WTC11 (cell line): ENCODE measurements at regions not wholly inside any gene's neighbourhood (a gene's known extent, or its start where the extent isn't known, plus 50 kb on each side); places are given as distances from the start of the nearest gene placed in this dataset.

Source experiments
- ATF2 ChIP-seq: sonication (generic); formaldehyde crosslinking; IDR thresholded peaks from 2 replicates; pipeline ENCODE4 v1.8.1; 2022; ENCODE audit warnings: low read depth, missing genetic modification reagents, borderline replicate concordance
- CREB1 ChIP-seq: sonication (generic); formaldehyde crosslinking; IDR thresholded peaks from 2 replicates; pipeline ENCODE4 v1.8.0; 2023; ENCODE audit warnings: mild to moderate bottlenecking, missing genetic modification reagents
- CTCF ChIP-seq: fragments of 200-600 bp; IDR thresholded peaks from 2 replicates; pipeline ENCODE4 v1.8.0; 2022; ENCODE audit warnings: antibody characterized with exemption
- E2F4 ChIP-seq: sonication (generic); formaldehyde crosslinking; IDR thresholded peaks from 2 replicates; pipeline ENCODE4 v1.8.1; 2022; ENCODE audit warnings: low read depth, mild to moderate bottlenecking, moderate library complexity, missing genetic modification reagents, borderline replicate concordance
- JUN ChIP-seq: sonication (generic); formaldehyde crosslinking; IDR thresholded peaks from 2 replicates; pipeline ENCODE4 v1.8.0; 2023; ENCODE audit warnings: mild to moderate bottlenecking, missing genetic modification reagents
- KAT7 ChIP-seq: sonication (generic); formaldehyde crosslinking; IDR thresholded peaks from 2 replicates; pipeline ENCODE4 v1.8.1; 2023; ENCODE audit warnings: missing genetic modification reagents, mild to moderate bottlenecking, borderline replicate concordance
- NFE2L1 ChIP-seq: sonication (generic); formaldehyde crosslinking; IDR thresholded peaks from 2 replicates; pipeline ENCODE4 v1.8.1; 2023; ENCODE audit warnings: missing genetic modification reagents
- USF1 ChIP-seq: sonication (generic); formaldehyde crosslinking; IDR thresholded peaks from 2 replicates; pipeline ENCODE4 v1.8.0; 2022; ENCODE audit warnings: mild to moderate bottlenecking, missing genetic modification reagents

- no peak for TF ChIP-seq CREB1 (CRISPR knock-in tag)
- TF ChIP-seq E2F4 (CRISPR knock-in tag): no peak
- TF ChIP-seq JUN (CRISPR knock-in tag): no peak
- TF ChIP-seq ATF2 (CRISPR knock-in tag): no peak
- TF ChIP-seq KAT7: no peak
- no peak for TF ChIP-seq NFE2L1 (CRISPR knock-in tag)
- no peak for TF ChIP-seq USF1
- TF ChIP-seq CTCF: no peak
Measured at GRCh38 chr9:13445103-13445500, 165.6 kb upstream of the MPDZ start.
